ENCODE measurements at regions not wholly inside any gene's neighbourhood (a gene's known extent, or its start where the extent isn't known, plus 50 kb on each side); places are given as distances from the start of the nearest gene placed in this dataset.

- H3K36me3 ChIP-seq (ENCODE audit: low read length) = no peaks in the 10 kb centered on the region
- H3K9ac ChIP-seq (ENCODE audit: low read length) = no peak overlapping the region
- H3K9me3 ChIP-seq (ENCODE audit: insufficient read depth, low read length) = no peaks in the 10 kb centered on the region
- no peak overlapping the region for H3K4me3 ChIP-seq (ENCODE audit: insufficient read depth, low read length, poor library complexity, severe bottlenecking)
- H3K27ac ChIP-seq (ENCODE audit: low read depth, low read length) = no peak overlapping the region
- TF ChIP-seq EZH2phosphoT487 (conservative IDR thresholded peaks at IDR 0.05; ENCODE audit: low read length) (no peak), CTCF (IDR thresholded peaks at IDR 0.05; ENCODE audit: insufficient read depth, low read length, poor library complexity, severe bottlenecking) (no peak)
- no peaks in the 10 kb centered on the region for H3K79me2 ChIP-seq (ENCODE audit: insufficient read depth, low read length)
- no peak overlapping the region for H3K4me2 ChIP-seq (ENCODE audit: low read depth, low read length, poor library complexity, severe bottlenecking)
- H3K9me2 ChIP-seq (replicated peaks; ENCODE audit: insufficient read depth, low read length) = no peaks in the 10 kb centered on the region
- no peaks in the 10 kb centered on the region for H3F3A ChIP-seq (ENCODE audit: insufficient read depth)
- no peak overlapping the region for H2AFZ ChIP-seq (ENCODE audit: low read depth, low read length, severe bottlenecking)
- no peaks in the 10 kb centered on the region for H3K27me3 ChIP-seq (ENCODE audit: low read length)
- H4K20me1 ChIP-seq (ENCODE audit: low read depth, low read length) = no peaks in the 10 kb centered on the region
Measured at GRCh38 chr12:125538401-125539199, 473.4 kb downstream of the AACS start.

GRCh38 chr12:125540580-125541204 lies 475.5 kb downstream of the AACS start:
- Histone ChIP-seq H3F3A (ENCODE audit: insufficient read depth) (no peaks in the 10 kb centered on the region), H3K36me3 (ENCODE audit: low read length) (no peaks in the 10 kb centered on the region), H3K27me3 (ENCODE audit: low read length) (no peaks in the 10 kb centered on the region), H4K20me1 (ENCODE audit: low read depth, low read length) (no peaks in the 10 kb centered on the region), H2AFZ (ENCODE audit: low read depth, low read length, severe bottlenecking) (no peak overlapping the region), H3K27ac (ENCODE audit: low read depth, low read length) (no peak overlapping the region), H3K4me3 (ENCODE audit: insufficient read depth, low read length, poor library complexity, severe bottlenecking) (no peak overlapping the region), H3K4me2 (ENCODE audit: low read depth, low read length, poor library complexity, severe bottlenecking) (no peak overlapping the region), H3K79me2 (ENCODE audit: insufficient read depth, low read length) (no peaks in the 10 kb centered on the region), H3K9me3 (ENCODE audit: insufficient read depth, low read length) (no peaks in the 10 kb centered on the region), H3K9me2 (replicated peaks; ENCODE audit: insufficient read depth, low read length) (no peaks in the 10 kb centered on the region), H3K9ac (ENCODE audit: low read length) (no peak overlapping the region)
- TF ChIP-seq CTCF (IDR thresholded peaks at IDR 0.05; ENCODE audit: insufficient read depth, low read length, poor library complexity, severe bottlenecking) = no peak
- no peak for TF ChIP-seq EZH2phosphoT487 (conservative IDR thresholded peaks at IDR 0.05; ENCODE audit: low read length)

GRCh38 chr12:125544960-125545359 lies 479.7 kb downstream of the AACS start:
- no peaks in the 10 kb centered on the region for H3K27me3 ChIP-seq (ENCODE audit: low read length)
- no peaks in the 10 kb centered on the region for H3K9me2 ChIP-seq (replicated peaks; ENCODE audit: insufficient read depth, low read length)
- H3K9me3 ChIP-seq (ENCODE audit: insufficient read depth, low read length) = no peaks in the 10 kb centered on the region
- H3K4me2 ChIP-seq (ENCODE audit: low read depth, low read length, poor library complexity, severe bottlenecking) = no peak overlapping the region
- H2AFZ ChIP-seq (ENCODE audit: low read depth, low read length, severe bottlenecking) = no peak overlapping the region
- no peaks in the 10 kb centered on the region for H4K20me1 ChIP-seq (ENCODE audit: low read depth, low read length)
- no peaks in the 10 kb centered on the region for H3K36me3 ChIP-seq (ENCODE audit: low read length)
- no peaks in the 10 kb centered on the region for H3K79me2 ChIP-seq (ENCODE audit: insufficient read depth, low read length)
- no peak overlapping the region for H3K9ac ChIP-seq (ENCODE audit: low read length)
- H3F3A ChIP-seq (ENCODE audit: insufficient read depth) = no peaks in the 10 kb centered on the region
- TF ChIP-seq EZH2phosphoT487 (conservative IDR thresholded peaks at IDR 0.05; ENCODE audit: low read length) = no peak
- TF ChIP-seq CTCF (IDR thresholded peaks at IDR 0.05; ENCODE audit: insufficient read depth, low read length, poor library complexity, severe bottlenecking) = no peak
- no peak overlapping the region for H3K4me3 ChIP-seq (ENCODE audit: insufficient read depth, low read length, poor library complexity, severe bottlenecking)
- H3K27ac ChIP-seq (ENCODE audit: low read depth, low read length) = no peak overlapping the region
